Caco-2 (cell line): ENCODE measurements at regions not wholly inside any gene's neighbourhood (a gene's known extent, or its start where the extent isn't known, plus 50 kb on each side); places are given as distances from the start of the nearest gene placed in this dataset.

Experiments
- BruUV-seq: library from RNA; stranded (reverse); fragments of 400-500 nt; replicated peaks from 2 replicates; lab custom pipeline; 2021; lab: Mats Ljungman, UMichigan
- CTCF ChIA-PET: fragments of 300-600 bp; sonication (Branson Sonifier 250); formaldehyde crosslinking; loops from one replicate; lab custom pipeline; 2022; ENCODE audit warnings: antibody characterized with exemption; lab: Charles Lee
- POLR2A ChIA-PET: fragments of 300-600 bp; sonication (Branson Sonifier 250); formaldehyde crosslinking; loops from one replicate; lab custom pipeline; 2022; ENCODE audit warnings: antibody characterized with exemption; lab: Charles Lee
- DNase-seq, 2 experiments: peaks; one replicate each; pipeline versions ENCODE4 v3.0.0 to v3.0.0-alpha.2; 2020 to 2022
- H3K27me3 ChIP-seq: replicated peaks from 2 replicates; pipeline ENCODE4 v1.6.0; 2011; ENCODE audit warnings: low read length; ENCODE audit not compliant: control insufficient read depth, insufficient read depth
- H3K36me3 ChIP-seq: 2 replicates; pipeline ENCODE4 v1.5.1; 2011; ENCODE audit warnings: low read length; ENCODE audit not compliant: control insufficient read depth, insufficient read depth
- H3K4me1 ChIP-seq: fragments of 250-450 bp; sonication (Bioruptor Pico); 2 replicates; pipeline ENCODE4 v1.5.1; 2020; ENCODE audit warnings: mild to moderate bottlenecking
- H3K4me3 ChIP-seq: 2 replicates; pipeline ENCODE4 v1.5.1; 2011; ENCODE audit warnings: low read depth, mild to moderate bottlenecking, control low read depth, low read length
- H3K9me3 ChIP-seq: fragments of 250-450 bp; sonication (Bioruptor Pico); 2 replicates; pipeline ENCODE4 v1.5.1; 2020; ENCODE audit warnings: mild to moderate bottlenecking, moderate library complexity
- H3K27ac Mint-ChIP-seq: one replicate; pipeline ENCODE4 v1.8.0; 2022; ENCODE audit warnings: mixed read lengths; ENCODE audit not compliant: unreplicated experiment
- H3K27me3 Mint-ChIP-seq: one replicate; pipeline ENCODE4 v1.8.0; 2022; ENCODE audit warnings: mixed read lengths; ENCODE audit not compliant: insufficient read depth, unreplicated experiment
- H3K36me3 Mint-ChIP-seq: one replicate; pipeline ENCODE4 v1.8.0; 2022; ENCODE audit warnings: mild to moderate bottlenecking, mixed read lengths; ENCODE audit not compliant: insufficient read depth, unreplicated experiment
- H3K4me1 Mint-ChIP-seq: one replicate; pipeline ENCODE4 v1.8.0; 2022; ENCODE audit warnings: low read depth, mixed read lengths; ENCODE audit not compliant: unreplicated experiment
- H3K4me3 Mint-ChIP-seq: one replicate; pipeline ENCODE4 v1.8.0; 2022; ENCODE audit warnings: mild to moderate bottlenecking, moderate library complexity, mixed read lengths; ENCODE audit not compliant: unreplicated experiment
- H3K9me3 Mint-ChIP-seq: one replicate; pipeline ENCODE4 v1.8.0; 2022; ENCODE audit warnings: mixed read lengths; ENCODE audit not compliant: unreplicated experiment
- CTCF ChIP-seq, 2 experiments: fragments of 200-600 bp in 1 of 2; IDR thresholded peaks; 1 replicate in 1 of 2; 2 replicates in 1 of 2; pipeline versions ENCODE4 v1.5.1 to v1.8.0; 2011 to 2022; ENCODE audit warnings: antibody characterized with exemption in 1 of 2, control low read depth in 1 of 2, inconsistent platforms in 1 of 2, low read depth in 1 of 2, low read length in 1 of 2, mild to moderate bottlenecking in 1 of 2, moderate library complexity in 1 of 2; ENCODE audit not compliant: insufficient read depth in 1 of 2, severe bottlenecking in 1 of 2, unreplicated experiment in 1 of 2
- intact Hi-C: fragments of 100-400 bp; cut with micrococcal nuclease; formaldehyde crosslinking; loops from one replicate; pipeline ENCODE4 v1.10.0; 2022; ENCODE audit not compliant: unreplicated experiment

- BruUV-seq, result no TSS peak
- Mint-ChIP-seq H3K9me3 (no peaks in the 10 kb centered on the region), H3K4me3 (no peak overlapping the region), H3K27me3 (peaks cover 3% of the 10 kb centered on the region), H3K4me1 (no peaks in the 10 kb centered on the region), H3K36me3 (no peaks in the 10 kb centered on the region), H3K27ac (no peak overlapping the region)
- Histone ChIP-seq H3K4me1 (no peaks in the 10 kb centered on the region), H3K27me3 (no peaks in the 10 kb centered on the region), H3K9me3 (no peaks in the 10 kb centered on the region), H3K4me3 (no peak overlapping the region), H3K36me3 (no peaks in the 10 kb centered on the region)
- TF ChIP-seq CTCF (IDR thresholded peaks at IDR 0.05; ENCODE audit: insufficient read depth in 1 of 2, low read depth in 1 of 2, low read length in 1 of 2, severe bottlenecking in 1 of 2, unreplicated experiment in 1 of 2), result no peak
- POLR2A ChIA-PET, result no interaction called here
- CTCF ChIA-PET, result no interaction called here
- DNase-seq, result no peak
- intact Hi-C loops, result loop anchor here (5.0 to 10.0 kb wide), 3 partner anchors 462 to 802 kb away; partner anchors contain the start of gene MEIS1
These were observed 159.8 kb upstream of the ETAA1 start for GRCh38 chr2:67237288-67237687.

- no peaks in the 10 kb centered on the region for H3K36me3 Mint-ChIP-seq
- ChIA-PET POLR2A (no interaction called here), CTCF (no interaction called here)
- H3K9me3 Mint-ChIP-seq, result no peaks in the 10 kb centered on the region
- H3K27me3 Mint-ChIP-seq, result peaks cover 6% of the 10 kb centered on the region
- BruUV-seq, result no TSS peak
- no peaks in the 10 kb centered on the region for H3K27me3 ChIP-seq
- H3K4me1 Mint-ChIP-seq, result no peaks in the 10 kb centered on the region
- H3K4me1 ChIP-seq, result no peaks in the 10 kb centered on the region
- H3K36me3 ChIP-seq, result no peaks in the 10 kb centered on the region
- H3K4me3 Mint-ChIP-seq, result no peak overlapping the region
- DNase-seq, result no peak
- no peak for TF ChIP-seq CTCF (IDR thresholded peaks at IDR 0.05; ENCODE audit: insufficient read depth in 1 of 2, low read depth in 1 of 2, low read length in 1 of 2, severe bottlenecking in 1 of 2, unreplicated experiment in 1 of 2)
- no peaks in the 10 kb centered on the region for H3K9me3 ChIP-seq
- intact Hi-C loops, result no loop called here
- H3K27ac Mint-ChIP-seq, result no peak overlapping the region
- no peak overlapping the region for H3K4me3 ChIP-seq
These were observed 156.6 kb upstream of the ETAA1 start for GRCh38 chr2:67240507-67240906.

GRCh38 chr2:67241453-67241852 is 155.7 kb upstream of the ETAA1 start:
- Mint-ChIP-seq H3K4me1 (no peaks in the 10 kb centered on the region), H3K27ac (no peak overlapping the region), H3K9me3 (no peaks in the 10 kb centered on the region), H3K27me3 (peaks cover 10% of the 10 kb centered on the region), H3K36me3 (no peaks in the 10 kb centered on the region), H3K4me3 (no peak overlapping the region)
- DNase-seq, result no peak
- Histone ChIP-seq H3K27me3 (no peaks in the 10 kb centered on the region), H3K4me3 (no peak overlapping the region), H3K36me3 (no peaks in the 10 kb centered on the region), H3K9me3 (no peaks in the 10 kb centered on the region), H3K4me1 (no peaks in the 10 kb centered on the region)
- intact Hi-C loops, result no loop called here
- CTCF ChIA-PET, result no interaction called here
- BruUV-seq, result no TSS peak
- no peak for TF ChIP-seq CTCF (IDR thresholded peaks at IDR 0.05; ENCODE audit: insufficient read depth in 1 of 2, low read depth in 1 of 2, low read length in 1 of 2, severe bottlenecking in 1 of 2, unreplicated experiment in 1 of 2)
- POLR2A ChIA-PET, result no interaction called here
